GM12878 (cell line): ENCODE measurements at regions not wholly inside any gene's neighbourhood (a gene's known extent, or its start where the extent isn't known, plus 50 kb on each side); places are given as distances from the start of the nearest gene placed in this dataset.

Source experiments
- CREB1 ChIP-seq: IDR thresholded peaks from 2 replicates; pipeline ENCODE4 v1.6.1; 2012; ENCODE audit warnings: low read depth, mild to moderate bottlenecking, inconsistent platforms
- GABPA ChIP-seq: IDR thresholded peaks from 2 replicates; pipeline ENCODE4 v1.6.1; 2014; ENCODE audit warnings: antibody characterized with exemption, low read depth, mild to moderate bottlenecking, inconsistent platforms
- YY1 ChIP-seq: IDR thresholded peaks from 2 replicates; pipeline ENCODE4 v1.6.1; 2011; ENCODE audit warnings: low read depth, mild to moderate bottlenecking, low read length
- TF ChIP-seq, protein P1 (sequence below), 3 experiments: IDR thresholded peaks in 2 of 3; conservative IDR thresholded peaks in 1 of 3; 2 replicates each; pipeline ENCODE4 v1.5.1; 2011; ENCODE audit warnings: low read depth in 3 of 3, low read length in 3 of 3, mild to moderate bottlenecking in 3 of 3, control low read depth in 2 of 3, moderate library complexity in 2 of 3, inconsistent platforms in 1 of 3, mixed read lengths in 1 of 3; ENCODE audit not compliant: control insufficient read depth in 2 of 3, insufficient read depth in 1 of 3; ENCODE audit errors: extremely low read depth in 1 of 3

DNA sequence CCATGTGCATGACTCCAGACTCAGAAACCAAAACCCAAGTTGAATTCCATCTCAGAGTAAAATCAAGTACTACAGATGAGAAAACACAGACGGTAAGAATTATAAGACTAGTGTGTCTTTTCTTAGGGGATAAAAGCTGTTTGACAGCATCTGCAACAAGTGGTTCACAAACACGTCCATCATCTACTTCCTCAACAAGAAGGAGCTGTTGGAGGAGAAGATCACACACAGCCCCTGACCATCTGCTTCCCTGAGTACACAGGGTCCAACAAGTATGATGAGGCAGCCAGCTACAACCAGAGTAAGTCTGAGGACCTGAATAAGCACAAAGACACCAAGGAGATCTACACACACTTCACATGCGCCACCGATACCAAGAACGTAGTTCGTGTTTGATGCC, 110.7 kb upstream of the ATF7IP start:
- TF ChIP-seq YY1 (no peak), GABPA (no peak), CREB1 (no peak)
- TF ChIP-seq, protein P1, sequence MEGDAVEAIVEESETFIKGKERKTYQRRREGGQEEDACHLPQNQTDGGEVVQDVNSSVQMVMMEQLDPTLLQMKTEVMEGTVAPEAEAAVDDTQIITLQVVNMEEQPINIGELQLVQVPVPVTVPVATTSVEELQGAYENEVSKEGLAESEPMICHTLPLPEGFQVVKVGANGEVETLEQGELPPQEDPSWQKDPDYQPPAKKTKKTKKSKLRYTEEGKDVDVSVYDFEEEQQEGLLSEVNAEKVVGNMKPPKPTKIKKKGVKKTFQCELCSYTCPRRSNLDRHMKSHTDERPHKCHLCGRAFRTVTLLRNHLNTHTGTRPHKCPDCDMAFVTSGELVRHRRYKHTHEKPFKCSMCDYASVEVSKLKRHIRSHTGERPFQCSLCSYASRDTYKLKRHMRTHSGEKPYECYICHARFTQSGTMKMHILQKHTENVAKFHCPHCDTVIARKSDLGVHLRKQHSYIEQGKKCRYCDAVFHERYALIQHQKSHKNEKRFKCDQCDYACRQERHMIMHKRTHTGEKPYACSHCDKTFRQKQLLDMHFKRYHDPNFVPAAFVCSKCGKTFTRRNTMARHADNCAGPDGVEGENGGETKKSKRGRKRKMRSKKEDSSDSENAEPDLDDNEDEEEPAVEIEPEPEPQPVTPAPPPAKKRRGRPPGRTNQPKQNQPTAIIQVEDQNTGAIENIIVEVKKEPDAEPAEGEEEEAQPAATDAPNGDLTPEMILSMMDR (IDR thresholded peaks at IDR 0.05 in 2 of 3, conservative IDR thresholded peaks at IDR 0.05 in 1 of 3; ENCODE audit: control insufficient read depth in 2 of 3, extremely low read depth in 1 of 3, insufficient read depth in 1 of 3, low read depth in 3 of 3, low read length in 3 of 3) = no peak
